ENCODE measurements at regions not wholly inside any gene's neighbourhood (a gene's known extent, or its start where the extent isn't known, plus 50 kb on each side); places are given as distances from the start of the nearest gene placed in this dataset.
"Not testable (repeated sequence)": the region's sequence is repeated elsewhere in the genome, so short reads cannot be mapped to it uniquely, and the experiment has no call there.

DNA sequence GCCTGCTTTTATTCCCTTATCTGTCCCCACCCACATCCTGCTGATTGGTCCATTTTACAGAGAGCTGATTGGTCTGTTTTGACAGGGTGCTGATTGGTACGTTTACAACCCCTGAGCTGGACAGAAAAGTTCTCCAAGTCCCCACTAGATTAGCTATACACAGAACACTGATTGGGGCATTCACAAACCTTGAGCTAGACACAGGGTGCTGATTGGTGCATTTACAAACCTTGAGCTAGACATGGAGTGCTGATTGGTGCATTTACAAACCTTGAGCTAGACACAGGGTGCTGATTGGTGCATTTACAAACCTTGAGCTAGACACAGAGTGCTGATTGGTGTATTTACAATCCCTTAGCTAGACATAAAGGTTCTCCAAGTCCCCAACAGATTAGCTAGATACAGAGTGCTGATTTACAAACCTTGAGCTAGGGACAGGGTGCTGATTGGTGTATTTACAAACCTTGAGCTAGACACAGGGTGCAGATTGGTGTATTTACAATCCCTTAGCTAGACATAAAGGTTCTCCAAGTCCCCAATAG is 158.2 kb downstream of the BRD1 start:
- TF ChIP-seq, protein P1, sequence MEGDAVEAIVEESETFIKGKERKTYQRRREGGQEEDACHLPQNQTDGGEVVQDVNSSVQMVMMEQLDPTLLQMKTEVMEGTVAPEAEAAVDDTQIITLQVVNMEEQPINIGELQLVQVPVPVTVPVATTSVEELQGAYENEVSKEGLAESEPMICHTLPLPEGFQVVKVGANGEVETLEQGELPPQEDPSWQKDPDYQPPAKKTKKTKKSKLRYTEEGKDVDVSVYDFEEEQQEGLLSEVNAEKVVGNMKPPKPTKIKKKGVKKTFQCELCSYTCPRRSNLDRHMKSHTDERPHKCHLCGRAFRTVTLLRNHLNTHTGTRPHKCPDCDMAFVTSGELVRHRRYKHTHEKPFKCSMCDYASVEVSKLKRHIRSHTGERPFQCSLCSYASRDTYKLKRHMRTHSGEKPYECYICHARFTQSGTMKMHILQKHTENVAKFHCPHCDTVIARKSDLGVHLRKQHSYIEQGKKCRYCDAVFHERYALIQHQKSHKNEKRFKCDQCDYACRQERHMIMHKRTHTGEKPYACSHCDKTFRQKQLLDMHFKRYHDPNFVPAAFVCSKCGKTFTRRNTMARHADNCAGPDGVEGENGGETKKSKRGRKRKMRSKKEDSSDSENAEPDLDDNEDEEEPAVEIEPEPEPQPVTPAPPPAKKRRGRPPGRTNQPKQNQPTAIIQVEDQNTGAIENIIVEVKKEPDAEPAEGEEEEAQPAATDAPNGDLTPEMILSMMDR (IDR thresholded peaks at IDR 0.05) = not testable (repeated sequence)
- TF ChIP-seq POLR2A (IDR thresholded peaks at IDR 0.05) = not testable (repeated sequence)
